CD4-positive, alpha-beta memory T cell (primary cell): ENCODE measurements at regions not wholly inside any gene's neighbourhood (a gene's known extent, or its start where the extent isn't known, plus 50 kb on each side); places are given as distances from the start of the nearest gene placed in this dataset.

Source experiments
- CTCF ChIA-PET: fragments of 350-600 bp; sonication (Branson Sonifier 250); formaldehyde crosslinking; loops from one replicate; lab custom pipeline; 2021; ENCODE audit warnings: inconsistent platforms; ENCODE audit not compliant: partially characterized antibody; lab: Charles Lee
- POLR2A ChIA-PET: fragments of 350-600 bp; sonication (Branson Sonifier 250); formaldehyde crosslinking; loops from one replicate; lab custom pipeline; 2021; ENCODE audit not compliant: partially characterized antibody; lab: Charles Lee
- DNase-seq, 5 donors: peaks; one replicate each; pipeline versions ENCODE4 v3.0.0 to v3.0.0-alpha.2; 2020 to 2022; ENCODE audit warnings: mixed read lengths in 1 of 5
- H3K27ac ChIP-seq: one replicate; pipeline ENCODE4 v1.7.0; 2013; ENCODE audit warnings: low read depth, low read length
- H3K27me3 ChIP-seq: 2 replicates; pipeline ENCODE4 v1.7.0; 2013; ENCODE audit warnings: mild to moderate bottlenecking, low read length, moderate library complexity; ENCODE audit not compliant: insufficient read depth
- H3K36me3 ChIP-seq: 2 replicates; pipeline ENCODE4 v1.7.0; 2013; ENCODE audit warnings: mild to moderate bottlenecking, low read length, moderate library complexity; ENCODE audit not compliant: insufficient read depth
- H3K4me1 ChIP-seq: 2 replicates; pipeline ENCODE4 v1.7.0; 2013; ENCODE audit warnings: mild to moderate bottlenecking, low read length, moderate library complexity; ENCODE audit not compliant: insufficient read depth
- H3K4me3 ChIP-seq, 2 donors: one replicate each; pipeline ENCODE4 v1.7.0; 2013; ENCODE audit warnings: low read length in 2 of 2, mild to moderate bottlenecking in 1 of 2
- H3K9me3 ChIP-seq, 2 donors: one replicate each; pipeline ENCODE4 v1.7.0; 2013; ENCODE audit warnings: low read length in 2 of 2, control low read depth in 1 of 2; ENCODE audit not compliant: control insufficient read depth in 1 of 2
- H3K27ac Mint-ChIP-seq, 7 donors: one replicate each; pipeline ENCODE4 v1.8.0; 2020 to 2021; ENCODE audit warnings: mixed read lengths in 7 of 7, mild to moderate bottlenecking in 6 of 7, inconsistent platforms in 3 of 7, moderate library complexity in 3 of 7
- H3K27me3 Mint-ChIP-seq, 2 donors: one replicate each; pipeline ENCODE4 v1.8.0; 2020 to 2021; ENCODE audit warnings: mixed read lengths in 2 of 2
- H3K36me3 Mint-ChIP-seq, 2 donors: one replicate each; pipeline ENCODE4 v1.8.0; 2020 to 2021; ENCODE audit warnings: mixed read lengths in 2 of 2, inconsistent platforms in 1 of 2, mild to moderate bottlenecking in 1 of 2
- H3K4me1 Mint-ChIP-seq, 4 donors: one replicate each; pipeline ENCODE4 v1.8.0; 2020 to 2021; ENCODE audit warnings: mixed read lengths in 4 of 4, mild to moderate bottlenecking in 1 of 4
- H3K4me3 Mint-ChIP-seq, 8 donors: one replicate each; pipeline ENCODE4 v1.8.0; 2020 to 2021; ENCODE audit warnings: mixed read lengths in 8 of 8, mild to moderate bottlenecking in 7 of 8, moderate library complexity in 6 of 8, inconsistent platforms in 3 of 8
- H3K9me3 Mint-ChIP-seq, 8 donors: one replicate each; pipeline ENCODE4 v1.8.0; 2020 to 2021; ENCODE audit warnings: mixed read lengths in 8 of 8, mild to moderate bottlenecking in 5 of 8, inconsistent platforms in 3 of 8, moderate library complexity in 1 of 8
- intact Hi-C: fragments of 100-400 bp; cut with micrococcal nuclease; formaldehyde crosslinking; loops from one replicate; pipeline ENCODE4 v1.15.1; 2023

DNA sequence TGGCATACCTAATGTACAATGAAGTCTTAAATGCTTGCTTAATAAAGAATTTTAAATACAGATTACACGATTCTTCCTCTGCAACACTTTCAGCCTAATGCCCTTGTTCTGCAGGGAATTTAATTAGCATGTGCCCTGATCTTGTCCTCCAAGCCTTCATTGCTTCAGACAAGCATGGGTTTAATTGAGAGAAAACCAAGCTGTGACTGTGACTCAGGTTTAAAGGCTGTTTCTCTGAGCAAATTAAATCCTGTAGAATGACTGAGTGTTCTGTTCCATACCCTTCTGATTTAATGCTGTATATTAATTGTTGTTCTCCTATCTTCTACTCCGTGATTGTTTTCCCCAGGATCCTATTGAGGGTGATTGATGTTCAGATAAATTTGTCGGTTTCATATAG is 269.0 kb upstream of the PRMT6 start:
- no peak overlapping the region for H3K4me3 ChIP-seq
- no peak overlapping the region for H3K27ac Mint-ChIP-seq
- no peak overlapping the region for H3K27ac ChIP-seq
- POLR2A ChIA-PET = no interaction called here
- no peak for DNase-seq
- intact Hi-C loops = no loop called here
- CTCF ChIA-PET = no interaction called here
- no peaks in the 10 kb centered on the region for H3K4me1 ChIP-seq
- H3K9me3 Mint-ChIP-seq = peaks cover 0 to 12% (median 4%) of the 10 kb centered on the region in 8 donors
- H3K27me3 Mint-ChIP-seq = no peaks in the 10 kb centered on the region
- no peaks in the 10 kb centered on the region for H3K36me3 Mint-ChIP-seq
- H3K36me3 ChIP-seq = no peaks in the 10 kb centered on the region
- H3K4me3 Mint-ChIP-seq = no peak overlapping the region
- no peaks in the 10 kb centered on the region for H3K27me3 ChIP-seq
- no peaks in the 10 kb centered on the region for H3K9me3 ChIP-seq
- H3K4me1 Mint-ChIP-seq = no peaks in the 10 kb centered on the region

DNA sequence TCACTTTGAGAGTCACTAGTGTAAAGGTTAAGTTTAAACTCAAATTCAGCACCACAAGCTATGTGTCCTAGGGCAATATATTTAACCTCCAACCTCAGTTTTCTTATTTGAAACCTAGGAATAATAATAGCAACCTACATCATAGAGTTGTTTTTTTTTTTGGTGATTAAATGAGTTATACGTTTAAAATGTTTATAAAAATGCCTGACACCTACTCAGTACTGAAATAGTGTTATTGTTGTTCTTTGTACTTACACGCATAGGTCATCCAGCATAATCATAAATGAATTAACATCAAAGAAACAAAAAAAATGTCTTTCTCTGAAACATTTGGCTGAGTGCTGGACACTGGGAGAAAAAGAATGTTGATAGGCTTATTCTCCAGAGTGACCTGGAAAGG is 266.8 kb upstream of the PRMT6 start:
- ChIA-PET POLR2A (no interaction called here), CTCF (no interaction called here)
- H3K9me3 ChIP-seq = no peaks in the 10 kb centered on the region
- no peak overlapping the region for H3K27ac ChIP-seq
- H3K4me1 ChIP-seq = no peaks in the 10 kb centered on the region
- H3K27me3 Mint-ChIP-seq = no peaks in the 10 kb centered on the region
- no peaks in the 10 kb centered on the region for H3K4me1 Mint-ChIP-seq
- H3K4me3 ChIP-seq = no peak overlapping the region
- H3K27ac Mint-ChIP-seq = no peak overlapping the region
- H3K9me3 Mint-ChIP-seq = peaks cover 0 to 8% (median 4%) of the 10 kb centered on the region in 8 donors
- H3K36me3 Mint-ChIP-seq = no peaks in the 10 kb centered on the region
- no peaks in the 10 kb centered on the region for H3K36me3 ChIP-seq
- intact Hi-C loops = no loop called here
- DNase-seq = no peak
- no peak overlapping the region for H3K4me3 Mint-ChIP-seq
- H3K27me3 ChIP-seq = no peaks in the 10 kb centered on the region

GRCh38 chr1:106791041-106791440 is 265.4 kb upstream of the PRMT6 start:
- Mint-ChIP-seq H3K9me3 (peaks cover 0 to 8% (median 4%) of the 10 kb centered on the region in 8 donors), H3K27ac (no peak overlapping the region), H3K4me3 (no peak overlapping the region), H3K36me3 (no peaks in the 10 kb centered on the region), H3K4me1 (no peaks in the 10 kb centered on the region), H3K27me3 (no peaks in the 10 kb centered on the region)
- DNase-seq = no peak
- Histone ChIP-seq H3K9me3 (no peaks in the 10 kb centered on the region), H3K4me3 (no peak overlapping the region), H3K27ac (no peak overlapping the region), H3K36me3 (no peaks in the 10 kb centered on the region), H3K4me1 (no peaks in the 10 kb centered on the region), H3K27me3 (no peaks in the 10 kb centered on the region)
- intact Hi-C loops = no loop called here
- ChIA-PET POLR2A (no interaction called here), CTCF (no interaction called here)

DNA sequence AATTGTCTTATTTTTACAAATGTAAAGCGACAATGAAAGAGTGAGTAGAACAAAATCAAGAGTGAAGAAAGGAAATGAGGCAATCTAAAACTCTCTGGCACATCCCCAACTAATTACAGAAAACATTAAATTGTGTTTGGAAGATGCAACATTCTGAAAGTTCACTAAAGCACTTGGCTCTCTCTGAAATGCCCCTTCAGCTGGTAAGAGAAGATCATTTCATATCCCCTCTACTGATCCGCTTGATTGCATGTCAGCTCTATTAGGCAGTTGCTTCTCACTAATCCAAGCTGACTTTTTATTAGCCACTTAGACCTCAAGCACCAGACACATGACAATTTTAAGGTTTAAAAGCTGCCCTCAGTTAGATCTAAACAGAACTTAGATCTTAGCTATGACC is 262.8 kb upstream of the PRMT6 start:
- Histone ChIP-seq H3K27me3 (no peaks in the 10 kb centered on the region), H3K9me3 (no peaks in the 10 kb centered on the region), H3K4me3 (no peak overlapping the region), H3K36me3 (no peaks in the 10 kb centered on the region), H3K4me1 (no peaks in the 10 kb centered on the region), H3K27ac (no peak overlapping the region)
- Mint-ChIP-seq H3K36me3 (no peaks in the 10 kb centered on the region), H3K4me1 (no peaks in the 10 kb centered on the region), H3K27me3 (no peaks in the 10 kb centered on the region), H3K4me3 (no peak overlapping the region), H3K27ac (no peak overlapping the region), H3K9me3 (peaks cover 0 to 9% (median 3%) of the 10 kb centered on the region in 8 donors)
- intact Hi-C loops = no loop called here
- no peak for DNase-seq
- ChIA-PET CTCF (no interaction called here), POLR2A (no interaction called here)

- Mint-ChIP-seq H3K9me3 (peaks cover 0 to 10% (median 3%) of the 10 kb centered on the region in 8 donors), H3K27me3 (no peaks in the 10 kb centered on the region), H3K4me3 (no peak overlapping the region), H3K4me1 (no peaks in the 10 kb centered on the region), H3K27ac (no peak overlapping the region), H3K36me3 (no peaks in the 10 kb centered on the region)
- POLR2A ChIA-PET = no interaction called here
- H3K27ac ChIP-seq = no peak overlapping the region
- no peaks in the 10 kb centered on the region for H3K4me1 ChIP-seq
- DNase-seq = no peak
- no peaks in the 10 kb centered on the region for H3K27me3 ChIP-seq
- intact Hi-C loops = no loop called here
- H3K4me3 ChIP-seq = no peak overlapping the region
- no peaks in the 10 kb centered on the region for H3K9me3 ChIP-seq
- CTCF ChIA-PET = no interaction called here
- no peaks in the 10 kb centered on the region for H3K36me3 ChIP-seq
These were observed 257.5 kb upstream of the PRMT6 start for GRCh38 chr1:106798991-106799390.

- Mint-ChIP-seq H3K9me3 (peaks cover 0 to 10% (median 4%) of the 10 kb centered on the region in 8 donors), H3K4me1 (no peaks in the 10 kb centered on the region), H3K27ac (no peak overlapping the region), H3K36me3 (no peaks in the 10 kb centered on the region), H3K27me3 (no peaks in the 10 kb centered on the region), H3K4me3 (no peak overlapping the region)
- no peak for DNase-seq
- Histone ChIP-seq H3K36me3 (no peaks in the 10 kb centered on the region), H3K27me3 (no peaks in the 10 kb centered on the region), H3K4me1 (no peaks in the 10 kb centered on the region), H3K27ac (no peak overlapping the region), H3K4me3 (no peak overlapping the region), H3K9me3 (no peaks in the 10 kb centered on the region)
- POLR2A ChIA-PET = no interaction called here
- CTCF ChIA-PET = no interaction called here
- intact Hi-C loops = no loop called here
These were observed 254.3 kb upstream of the PRMT6 start for GRCh38 chr1:106802181-106802580.

DNA sequence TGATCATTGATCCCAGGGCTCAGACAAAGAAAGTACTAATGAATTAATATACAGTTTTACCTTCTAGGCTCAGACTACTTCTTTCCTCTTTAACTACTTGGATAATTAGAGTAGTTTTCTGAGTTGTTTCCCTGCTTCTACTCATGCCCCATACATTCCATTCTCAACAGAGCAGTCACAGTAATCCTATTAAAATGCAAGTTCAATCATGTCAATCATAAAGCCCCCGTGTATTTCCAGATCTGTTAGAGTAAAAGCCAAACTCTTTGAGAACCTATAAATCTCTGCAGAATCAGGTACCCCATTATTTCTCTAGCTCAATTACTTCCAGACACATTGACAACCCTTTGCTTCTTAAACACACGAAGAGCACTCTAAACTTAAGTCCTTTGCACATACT is 242.1 kb upstream of the PRMT6 start:
- Histone ChIP-seq H3K4me1 (no peaks in the 10 kb centered on the region), H3K9me3 (no peaks in the 10 kb centered on the region), H3K27ac (no peak overlapping the region), H3K36me3 (no peaks in the 10 kb centered on the region), H3K4me3 (no peak overlapping the region), H3K27me3 (no peaks in the 10 kb centered on the region)
- Mint-ChIP-seq H3K9me3 (peaks cover 0 to 16% (median 11%) of the 10 kb centered on the region in 8 donors), H3K4me3 (no peak overlapping the region), H3K27ac (no peak overlapping the region), H3K4me1 (no peaks in the 10 kb centered on the region), H3K27me3 (no peaks in the 10 kb centered on the region), H3K36me3 (no peaks in the 10 kb centered on the region)
- ChIA-PET POLR2A (no interaction called here), CTCF (no interaction called here)
- intact Hi-C loops = no loop called here
- DNase-seq = no peak

- ChIA-PET CTCF (no interaction called here), POLR2A (no interaction called here)
- Histone ChIP-seq H3K9me3 (no peaks in the 10 kb centered on the region), H3K36me3 (no peaks in the 10 kb centered on the region), H3K27me3 (no peaks in the 10 kb centered on the region), H3K4me3 (no peak overlapping the region), H3K4me1 (no peaks in the 10 kb centered on the region), H3K27ac (no peak overlapping the region)
- Mint-ChIP-seq H3K27me3 (no peaks in the 10 kb centered on the region), H3K4me3 (no peak overlapping the region), H3K27ac (no peak overlapping the region), H3K36me3 (no peaks in the 10 kb centered on the region), H3K9me3 (peaks cover 0 to 8% (median 3%) of the 10 kb centered on the region in 8 donors), H3K4me1 (no peaks in the 10 kb centered on the region)
- intact Hi-C loops = no loop called here
- DNase-seq = no peak
These were observed 238.9 kb upstream of the PRMT6 start for GRCh38 chr1:106817575-106817974.
